SHP77 (cell line): ENCODE measurements at regions not wholly inside any gene's neighbourhood (a gene's known extent, or its start where the extent isn't known, plus 50 kb on each side); places are given as distances from the start of the nearest gene placed in this dataset.

Source experiments
- DNase-seq, 2 experiments: peaks; one replicate each; lab custom pipeline; 2025; lab: John Stamatoyannopoulos, UW

GRCh38 chr9:27880156-27880555 lies 306.9 kb upstream of the C9orf72 start:
- no peak for DNase-seq

GRCh38 chr9:27880635-27881034 lies 307.4 kb upstream of the C9orf72 start:
- no peak for DNase-seq

GRCh38 chr9:27888661-27889295 lies 315.5 kb upstream of the C9orf72 start:
- peak in 1 of 2 experiments; percentile 25 for DNase-seq

GRCh38 chr9:27924502-27924901 lies 351.2 kb upstream of the C9orf72 start:
- no peak for DNase-seq

- peak; percentile 23 to 37 for DNase-seq
Measured at GRCh38 chr9:27925815-27926214, 352.5 kb upstream of the C9orf72 start.

GRCh38 chr9:27929841-27930240 lies 356.6 kb upstream of the C9orf72 start:
- DNase-seq, result no peak

- DNase-seq, result peak; percentile 79 to 85
Measured at GRCh38 chr9:27933210-27934025, 360.1 kb upstream of the C9orf72 start.

- DNase-seq, result no peak
Measured at GRCh38 chr9:27934471-27934870, 361.2 kb upstream of the C9orf72 start.

GRCh38 chr9:27939186-27939585 lies 365.9 kb upstream of the C9orf72 start:
- no peak for DNase-seq

GRCh38 chr9:27940535-27940934 lies 367.3 kb upstream of the C9orf72 start:
- DNase-seq, result no peak

- DNase-seq, result no peak
Measured at GRCh38 chr9:27943501-27943900, 370.2 kb upstream of the C9orf72 start.

GRCh38 chr9:27945386-27945785 lies 372.1 kb upstream of the C9orf72 start:
- DNase-seq, result no peak

- DNase-seq, result no peak
Measured at GRCh38 chr9:27950382-27950781, 377.1 kb upstream of the C9orf72 start.

- no peak for DNase-seq
Measured at GRCh38 chr9:27954858-27955257, 381.6 kb upstream of the C9orf72 start.

- no peak for DNase-seq
Measured at GRCh38 chr9:27963836-27964235, 390.6 kb upstream of the C9orf72 start.

GRCh38 chr9:27967210-27967609 lies 393.9 kb upstream of the C9orf72 start:
- DNase-seq, result no peak

- peak in 1 of 2 experiments; percentile 0 for DNase-seq
Measured at GRCh38 chr9:27977931-27978330, 404.6 kb upstream of the C9orf72 start.

GRCh38 chr9:27985714-27986113 lies 412.4 kb upstream of the C9orf72 start:
- no peak for DNase-seq

- no peak for DNase-seq
Measured at GRCh38 chr9:27990524-27990923, 417.2 kb upstream of the C9orf72 start.

GRCh38 chr9:27991221-27991620 lies 417.9 kb upstream of the C9orf72 start:
- DNase-seq, result no peak

GRCh38 chr9:28001096-28001495 lies 427.8 kb upstream of the C9orf72 start:
- no peak for DNase-seq

GRCh38 chr9:28004900-28005299 lies 431.6 kb upstream of the C9orf72 start:
- no peak for DNase-seq

- DNase-seq, result no peak
Measured at GRCh38 chr9:28005779-28006178, 432.5 kb upstream of the C9orf72 start.
